Stomach (tissue), 4 donors: ENCODE measurements at regions not wholly inside any gene's neighbourhood (a gene's known extent, or its start where the extent isn't known, plus 50 kb on each side); places are given as distances from the start of the nearest gene placed in this dataset.

ENCODE experiments used
- EP300 ChIP-seq: sonication (generic); formaldehyde crosslinking; IDR thresholded peaks from one replicate; pipeline ENCODE4 v1.6.1; 2017; ENCODE audit warnings: antibody characterized with exemption
- POLR2A ChIP-seq, 4 donors: fragments of 450-650 bp; IDR thresholded peaks; one replicate each; pipeline ENCODE4 v1.6.1; 2016; ENCODE audit warnings: antibody characterized with exemption in 4 of 4, control low read depth in 2 of 4, mild to moderate bottlenecking in 1 of 4, moderate library complexity in 1 of 4
- POLR2AphosphoS5 ChIP-seq, 3 donors: sonication (generic); formaldehyde crosslinking; IDR thresholded peaks; one replicate each; pipeline ENCODE4 v1.6.1; 2016; ENCODE audit warnings: antibody characterized with exemption in 3 of 3
- TF ChIP-seq, protein P1 (sequence below), 7 experiments: fragments of 450-650 bp in 4 of 7; fragments of 200-600 bp in 3 of 7; sonication (generic) in 3 of 7; IDR thresholded peaks; one replicate each; pipeline ENCODE4 v1.5.1; 2016 to 2019; ENCODE audit warnings: antibody characterized with exemption in 7 of 7, control low read depth in 2 of 7, mild to moderate bottlenecking in 1 of 7

GRCh38 chr2:160977376-160977775, 182.9 kb upstream of the TANK start:
- TF ChIP-seq POLR2AphosphoS5 (IDR thresholded peaks at IDR 0.05) (no peak), POLR2A (IDR thresholded peaks at IDR 0.05) (no peak), EP300 (no peak)
- TF ChIP-seq, protein P1, sequence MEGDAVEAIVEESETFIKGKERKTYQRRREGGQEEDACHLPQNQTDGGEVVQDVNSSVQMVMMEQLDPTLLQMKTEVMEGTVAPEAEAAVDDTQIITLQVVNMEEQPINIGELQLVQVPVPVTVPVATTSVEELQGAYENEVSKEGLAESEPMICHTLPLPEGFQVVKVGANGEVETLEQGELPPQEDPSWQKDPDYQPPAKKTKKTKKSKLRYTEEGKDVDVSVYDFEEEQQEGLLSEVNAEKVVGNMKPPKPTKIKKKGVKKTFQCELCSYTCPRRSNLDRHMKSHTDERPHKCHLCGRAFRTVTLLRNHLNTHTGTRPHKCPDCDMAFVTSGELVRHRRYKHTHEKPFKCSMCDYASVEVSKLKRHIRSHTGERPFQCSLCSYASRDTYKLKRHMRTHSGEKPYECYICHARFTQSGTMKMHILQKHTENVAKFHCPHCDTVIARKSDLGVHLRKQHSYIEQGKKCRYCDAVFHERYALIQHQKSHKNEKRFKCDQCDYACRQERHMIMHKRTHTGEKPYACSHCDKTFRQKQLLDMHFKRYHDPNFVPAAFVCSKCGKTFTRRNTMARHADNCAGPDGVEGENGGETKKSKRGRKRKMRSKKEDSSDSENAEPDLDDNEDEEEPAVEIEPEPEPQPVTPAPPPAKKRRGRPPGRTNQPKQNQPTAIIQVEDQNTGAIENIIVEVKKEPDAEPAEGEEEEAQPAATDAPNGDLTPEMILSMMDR (IDR thresholded peaks at IDR 0.05): no peak
